CD4-positive, alpha-beta T cell treated with Interleukin-12 subunit alpha and Interleukin-12 subunit beta, for 1 hour (primary cell): ENCODE measurements at regions not wholly inside any gene's neighbourhood (a gene's known extent, or its start where the extent isn't known, plus 50 kb on each side); places are given as distances from the start of the nearest gene placed in this dataset.
"Not testable (repeated sequence)": the region's sequence is repeated elsewhere in the genome, so short reads cannot be mapped to it uniquely, and the experiment has no call there.

ENCODE experiments used
- DNase-seq: peaks from one replicate; pipeline ENCODE4 v3.0.0-alpha.2; 2020

DNA sequence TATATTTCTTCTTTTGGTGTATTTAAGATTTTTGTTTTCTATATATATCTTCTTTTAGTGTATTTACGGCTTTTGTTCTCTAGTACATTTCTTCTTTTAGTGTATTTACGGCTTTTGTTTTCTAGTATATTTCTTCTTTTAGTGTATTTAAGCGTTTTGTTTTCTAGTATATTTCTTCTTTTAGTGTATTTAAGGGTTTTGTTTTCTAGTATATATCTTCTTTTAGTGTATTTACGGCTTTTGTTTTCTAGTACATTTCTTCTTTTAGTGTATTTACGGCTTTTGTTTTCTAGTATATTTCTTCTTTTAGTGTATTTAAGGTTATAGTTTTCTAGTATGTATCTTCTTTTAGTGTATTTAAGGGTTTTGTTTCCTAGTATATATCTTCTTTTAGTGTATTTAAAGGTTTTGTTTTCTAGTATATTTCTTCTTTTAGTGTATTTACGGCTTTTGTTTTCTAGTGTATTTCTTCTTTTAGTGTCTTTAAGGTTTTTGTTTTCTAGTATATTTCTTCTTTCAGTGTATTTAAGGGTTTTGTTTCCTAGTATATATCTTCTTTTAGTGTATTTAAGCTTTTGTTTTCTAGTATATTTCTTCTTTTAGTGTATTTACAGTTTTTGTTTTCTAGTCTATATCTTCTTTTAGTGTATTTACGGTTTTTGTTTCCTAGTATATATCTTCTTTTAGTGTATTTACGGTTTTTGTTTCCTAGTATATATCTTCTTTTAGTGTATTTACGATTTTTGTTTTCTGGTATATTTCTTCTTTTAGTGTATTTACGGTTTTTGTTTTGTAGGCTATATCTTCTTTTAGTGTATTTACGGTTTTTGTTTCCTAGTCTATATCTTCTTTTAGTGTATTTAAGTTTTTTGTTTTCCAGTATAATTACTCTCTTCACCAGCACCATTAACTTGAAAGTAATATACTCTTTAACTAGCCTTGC, 249.4 kb downstream of the SHOX start:
- DNase-seq = not testable (repeated sequence)

DNA sequence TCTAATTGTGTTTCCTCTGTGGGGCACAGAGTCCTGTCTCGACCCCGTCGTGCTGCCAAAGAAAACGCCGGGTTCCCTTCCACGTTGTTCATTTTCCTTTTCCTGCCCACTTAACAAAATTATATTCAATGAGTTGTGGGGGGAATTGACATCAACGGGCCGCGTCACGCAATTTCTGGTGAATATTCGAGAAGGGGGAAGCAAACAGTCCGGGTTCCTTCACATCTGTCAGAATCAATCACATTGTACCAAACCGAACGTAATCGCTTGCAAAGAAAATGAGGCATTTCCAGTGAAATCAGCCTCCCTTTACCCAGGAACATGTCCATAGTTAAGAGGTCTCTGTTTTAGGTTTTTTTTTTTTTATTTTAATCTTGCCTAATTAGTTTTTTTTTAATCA, 243.5 kb downstream of the SHOX start:
- DNase-seq = no peak

DNA sequence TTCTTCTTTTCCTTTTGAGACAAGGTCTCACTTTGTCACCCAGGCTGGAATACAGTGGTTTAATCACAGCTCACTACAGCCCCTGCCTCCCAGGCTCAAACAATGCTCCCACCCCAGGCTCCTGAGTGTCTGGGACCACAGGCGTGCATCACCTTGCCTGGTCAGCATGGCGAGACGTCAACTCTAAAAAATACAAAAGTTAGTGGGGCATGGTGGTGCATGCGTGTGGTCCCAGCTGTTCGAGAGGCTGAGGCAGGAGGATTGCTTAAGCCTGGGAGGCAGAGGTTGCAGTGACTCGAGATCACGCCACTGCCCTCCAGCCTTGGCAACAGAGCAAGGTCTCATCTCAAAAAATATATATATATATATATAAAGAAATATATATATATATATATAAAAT, 242.4 kb downstream of the SHOX start:
- no peak for DNase-seq

DNA sequence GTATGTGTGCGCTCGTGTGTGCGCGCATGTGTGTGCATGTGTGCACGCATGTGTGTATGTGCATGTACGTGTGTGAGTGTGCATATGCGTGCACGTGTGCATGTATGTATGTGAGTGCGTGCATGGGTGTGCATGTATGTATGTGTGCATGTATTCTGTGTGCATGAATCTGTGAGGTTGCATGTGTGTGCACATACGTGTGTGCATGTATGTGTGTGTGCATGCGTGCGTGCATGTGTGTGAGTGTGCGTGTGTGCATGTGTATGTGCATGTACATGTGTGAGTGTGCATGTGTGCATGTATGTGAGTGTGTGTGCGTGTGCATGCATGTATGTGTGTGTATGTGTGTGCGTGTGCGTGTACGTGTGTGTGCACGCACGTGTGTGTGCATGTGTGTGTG, 241.5 kb downstream of the SHOX start:
- DNase-seq = no peak

DNA sequence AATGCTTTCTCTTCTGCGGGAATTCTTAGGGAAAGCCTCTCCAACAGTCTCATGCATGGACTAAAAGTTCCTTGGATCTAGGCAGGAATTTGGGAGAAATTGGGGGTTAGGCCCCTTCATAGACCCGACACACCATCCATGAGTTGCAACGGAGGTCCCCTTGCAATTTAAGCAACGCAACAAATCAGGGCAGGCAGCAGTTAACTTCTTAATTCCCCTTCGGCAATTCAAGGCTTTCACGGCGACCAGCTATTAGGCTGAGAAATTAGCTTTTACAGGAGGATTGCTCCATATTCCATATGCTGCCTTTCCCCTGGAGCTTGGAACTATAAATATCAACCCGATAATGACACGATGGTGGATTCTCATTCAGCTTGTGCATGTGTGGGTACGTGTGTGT, 241.0 kb downstream of the SHOX start:
- no peak for DNase-seq

DNA sequence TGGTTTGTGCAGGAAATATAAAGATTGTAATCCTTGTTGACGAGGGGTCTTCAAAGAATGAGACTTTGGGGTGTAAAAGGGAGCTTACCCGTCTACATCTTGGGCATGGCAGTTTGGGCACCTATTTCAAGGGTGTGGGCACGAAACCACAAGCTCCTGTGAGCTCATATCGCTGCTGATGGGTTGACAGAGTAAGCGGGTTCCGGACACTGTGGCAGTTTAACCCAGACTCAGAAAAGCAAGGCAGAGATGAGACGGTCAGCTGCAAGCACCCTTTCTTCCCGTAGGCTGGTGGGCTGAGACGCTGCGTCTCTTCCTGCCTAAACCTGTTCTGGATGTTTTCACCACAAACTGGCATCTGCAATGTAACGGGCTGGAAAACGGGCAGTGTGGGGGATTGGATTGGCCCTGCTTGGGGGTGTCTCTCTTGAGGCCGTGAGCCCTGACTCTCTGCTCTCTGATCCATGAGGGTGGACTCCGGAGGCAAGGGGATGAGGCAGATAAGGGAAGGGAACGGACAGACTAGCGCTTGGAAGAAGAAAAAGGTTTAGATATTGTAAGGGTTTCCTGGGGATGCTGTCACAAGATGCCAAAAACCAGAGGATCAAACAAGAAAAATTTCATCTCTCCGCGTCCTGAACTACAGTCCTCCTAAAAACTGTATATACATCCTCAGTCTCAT, 237.5 kb downstream of the SHOX start:
- no peak for DNase-seq

DNA sequence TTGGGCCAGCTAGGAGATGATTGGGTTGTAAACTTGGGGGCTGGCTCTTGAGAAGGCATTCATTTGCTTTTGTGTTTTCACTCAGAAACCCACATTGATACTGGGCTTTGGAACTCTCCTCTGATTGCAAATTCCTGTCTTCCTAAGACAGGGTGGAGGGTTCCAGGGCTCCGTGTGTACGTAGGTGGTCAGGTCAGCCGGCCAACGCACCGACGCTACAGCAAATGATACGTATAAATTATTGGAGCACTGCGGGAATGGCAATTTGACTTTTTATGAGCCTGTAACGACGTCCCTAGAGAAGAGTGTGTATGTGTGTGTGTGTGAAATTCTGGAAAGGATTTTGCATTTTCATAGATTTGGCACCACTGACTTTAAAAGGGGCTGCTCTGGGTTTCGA, 236.9 kb downstream of the SHOX start:
- no peak for DNase-seq

DNA sequence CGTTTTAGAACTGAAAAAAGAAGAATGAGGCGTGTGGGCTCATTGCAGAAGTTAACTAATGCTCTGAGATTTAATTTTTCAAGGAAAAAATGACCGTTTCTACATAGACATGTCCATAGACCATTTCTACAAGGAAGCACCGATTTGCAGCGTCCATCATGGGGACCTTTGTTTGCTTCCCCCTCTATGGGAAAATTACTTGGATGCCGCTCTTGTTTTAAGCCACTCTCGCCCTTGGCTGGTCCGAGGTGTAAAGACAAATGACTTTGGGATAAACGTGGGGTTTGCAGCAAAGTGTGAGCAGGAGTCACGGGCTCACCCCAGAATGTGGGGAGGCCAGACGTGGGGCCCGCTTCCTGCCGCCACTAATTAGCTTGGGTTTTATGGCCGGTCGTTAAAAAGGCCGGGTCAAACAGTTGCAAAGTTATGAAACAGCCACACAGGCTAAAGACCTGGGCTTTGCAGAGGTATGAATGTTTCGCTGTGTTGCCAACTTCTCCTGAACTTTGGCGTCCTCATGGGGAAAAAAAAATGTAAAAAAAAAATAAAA, 235.9 kb downstream of the SHOX start:
- DNase-seq = no peak

DNA sequence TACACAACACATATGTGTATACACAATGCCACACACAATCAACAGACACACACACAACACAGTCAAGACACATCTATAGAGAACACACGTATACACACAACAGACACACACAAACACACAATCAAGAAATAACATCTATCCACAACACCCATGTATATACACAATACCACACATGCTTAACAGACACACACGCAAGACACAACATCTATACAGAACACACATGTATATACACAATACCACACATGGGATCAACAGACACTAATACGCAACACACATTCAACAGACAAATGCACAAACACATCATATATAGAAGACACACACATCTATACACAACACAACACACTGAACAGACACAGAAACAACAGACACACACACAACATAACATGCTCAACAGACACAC, 234.8 kb downstream of the SHOX start:
- no peak for DNase-seq

DNA sequence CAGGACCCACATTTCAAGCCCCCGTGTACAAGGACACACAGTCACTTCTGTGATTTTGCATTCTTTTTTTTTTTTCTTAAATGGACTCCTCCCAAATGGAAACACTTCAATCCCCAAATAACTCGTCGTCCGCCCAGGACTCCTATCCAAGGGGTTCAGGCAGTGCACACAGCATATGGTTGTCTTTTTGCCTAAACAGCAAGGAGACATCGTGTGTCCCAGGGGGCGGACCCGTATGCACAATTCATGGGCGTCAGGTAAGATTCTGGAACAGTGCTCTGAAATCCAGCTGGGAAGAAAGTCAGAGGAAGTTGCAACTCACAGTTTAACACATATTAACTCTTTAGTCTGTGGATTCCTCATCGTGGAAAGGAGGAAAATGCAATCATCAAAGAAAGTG, 231.3 kb downstream of the SHOX start:
- no peak for DNase-seq

DNA sequence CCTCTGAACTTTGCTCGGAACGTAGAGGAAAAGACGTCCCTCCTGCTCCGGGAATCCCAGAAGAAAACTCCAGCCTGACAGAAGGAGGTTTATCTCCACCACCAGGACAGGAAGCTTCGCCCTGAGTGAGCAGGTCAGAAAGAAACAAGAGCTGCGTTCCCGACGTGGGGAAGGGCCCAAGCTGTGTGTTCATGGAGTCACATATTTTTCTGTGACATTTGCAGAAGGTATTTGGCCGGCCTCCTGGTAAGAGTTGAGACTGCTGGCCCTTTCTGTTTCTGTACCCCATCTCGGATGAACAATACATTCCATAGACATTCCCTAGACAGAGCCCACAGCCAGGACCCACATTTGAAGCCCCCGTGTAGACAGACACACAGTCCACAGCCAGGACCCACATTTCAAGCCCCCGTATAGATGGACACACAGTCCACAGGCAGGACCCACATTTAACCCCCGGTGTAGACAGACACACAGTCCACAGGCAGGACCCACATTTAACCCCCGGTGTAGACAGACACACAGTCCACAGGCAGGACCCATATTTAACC, 230.8 kb downstream of the SHOX start:
- DNase-seq = no peak

DNA sequence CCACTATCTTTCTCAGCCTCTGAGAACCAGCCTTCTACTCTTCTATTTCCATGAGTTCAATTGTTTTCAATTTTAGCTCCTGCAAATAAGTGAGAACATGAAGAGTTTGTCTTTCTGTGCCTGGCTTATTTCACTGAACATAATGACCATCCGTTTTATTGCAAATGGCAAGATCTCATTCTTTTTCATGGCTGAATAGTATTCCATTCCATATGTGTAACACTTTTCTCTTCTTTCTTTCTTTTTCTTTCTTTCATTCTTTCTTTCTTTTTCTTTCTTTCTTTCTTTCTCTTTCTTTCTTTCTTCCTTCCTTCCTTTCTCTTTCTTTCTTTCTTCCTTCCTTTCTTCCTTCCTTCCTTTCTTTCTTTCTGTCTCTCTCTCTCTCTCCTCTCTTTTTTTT, 228.7 kb downstream of the SHOX start:
- DNase-seq = no peak

DNA sequence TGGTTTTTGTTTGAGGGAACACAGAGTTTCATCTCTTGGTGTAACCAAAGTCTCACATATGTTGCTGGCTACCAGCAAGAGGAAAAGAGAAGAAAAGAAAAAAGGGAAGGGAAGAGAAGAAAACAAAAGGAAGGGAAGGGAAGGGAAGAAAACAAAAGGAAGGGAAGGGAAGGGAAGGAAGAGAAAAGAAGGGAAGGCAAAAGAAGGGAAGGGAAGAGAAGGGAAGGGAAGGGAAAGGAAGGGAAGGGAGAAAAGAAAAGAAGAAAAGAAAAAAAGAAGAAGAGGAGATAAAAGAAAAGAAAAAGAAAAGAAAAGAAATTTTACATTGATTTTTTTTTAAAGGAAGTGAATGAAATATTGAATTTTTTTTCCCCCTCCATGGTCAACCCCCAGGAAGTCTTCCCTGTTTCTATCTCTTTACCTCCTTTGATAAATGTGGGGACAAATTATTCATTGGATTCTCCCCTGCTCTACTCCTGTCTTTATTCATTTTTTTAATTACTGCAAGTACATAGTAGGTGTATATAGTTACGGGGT, 228.0 kb downstream of the SHOX start:
- DNase-seq = no peak

DNA sequence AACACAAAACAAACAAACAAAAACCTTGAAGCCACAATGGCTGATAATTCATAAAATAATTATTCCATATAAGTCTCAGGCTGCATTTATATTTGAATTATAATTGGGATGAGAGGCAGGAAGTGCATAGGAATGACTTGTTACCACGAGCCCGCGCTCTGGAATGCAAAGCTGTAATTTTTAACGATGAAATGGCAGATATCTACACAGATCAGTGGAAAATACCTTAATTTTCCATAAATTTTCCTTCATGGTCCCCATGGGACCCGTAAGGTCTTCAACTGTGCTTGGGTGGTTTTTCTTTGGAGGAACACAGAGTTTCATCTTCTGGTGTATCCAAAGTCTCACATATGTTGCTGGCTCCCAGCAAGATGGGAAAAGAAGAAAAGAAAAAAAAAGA, 226.8 kb downstream of the SHOX start:
- no peak for DNase-seq

DNA sequence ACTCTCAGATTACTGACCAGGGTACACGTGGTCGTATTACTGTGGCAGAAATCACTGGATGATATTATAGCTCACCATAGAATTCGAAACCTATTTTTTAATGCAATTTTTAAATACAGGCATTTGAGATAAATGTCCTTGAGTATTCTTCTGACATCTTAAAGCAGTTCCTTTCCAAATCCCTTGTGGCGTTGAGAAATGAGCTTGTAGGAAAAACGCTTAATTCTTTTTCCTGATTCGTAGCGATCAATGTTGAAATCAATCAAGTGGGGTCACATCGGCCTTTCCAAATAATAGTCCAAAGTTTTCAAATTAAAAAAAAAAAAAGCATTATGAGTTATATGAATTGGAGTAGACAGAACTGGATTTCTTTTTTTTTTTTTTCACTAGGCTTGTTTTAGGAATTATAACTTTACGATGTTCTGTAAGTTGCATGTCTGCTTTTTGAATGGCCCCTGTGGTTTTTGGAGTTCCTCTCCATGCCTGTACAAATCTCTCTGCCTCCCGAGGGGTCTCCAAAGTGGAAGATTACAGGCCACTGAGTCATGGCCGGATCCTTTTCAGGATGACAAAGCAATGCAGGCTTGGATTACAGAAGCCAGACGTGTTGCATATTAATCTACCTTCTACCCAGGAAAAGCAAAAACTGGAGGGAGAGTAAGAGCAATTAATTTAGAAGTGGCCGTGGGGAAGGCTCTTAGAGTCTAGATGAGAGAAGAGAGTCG, 226.1 kb downstream of the SHOX start:
- DNase-seq = no peak

DNA sequence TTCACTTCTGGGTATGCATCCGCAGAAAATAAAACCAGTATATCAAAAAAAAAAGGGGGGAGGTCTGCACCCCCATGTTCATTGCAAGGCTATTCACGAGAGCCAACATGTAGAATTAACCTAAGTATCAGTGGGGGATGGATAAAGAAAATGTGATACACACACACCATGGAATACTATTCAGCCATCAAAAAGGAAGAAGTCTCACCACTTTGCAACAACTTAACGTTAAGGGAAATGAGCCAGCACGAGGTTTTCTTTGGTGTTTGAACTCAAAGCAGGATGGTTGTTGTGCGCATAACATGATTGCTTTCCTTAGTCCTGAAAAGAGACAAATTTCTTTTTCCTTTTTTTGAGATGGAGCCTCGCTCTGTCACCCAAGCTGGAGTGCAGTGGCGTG, 222.7 kb downstream of the SHOX start:
- DNase-seq = no peak

DNA sequence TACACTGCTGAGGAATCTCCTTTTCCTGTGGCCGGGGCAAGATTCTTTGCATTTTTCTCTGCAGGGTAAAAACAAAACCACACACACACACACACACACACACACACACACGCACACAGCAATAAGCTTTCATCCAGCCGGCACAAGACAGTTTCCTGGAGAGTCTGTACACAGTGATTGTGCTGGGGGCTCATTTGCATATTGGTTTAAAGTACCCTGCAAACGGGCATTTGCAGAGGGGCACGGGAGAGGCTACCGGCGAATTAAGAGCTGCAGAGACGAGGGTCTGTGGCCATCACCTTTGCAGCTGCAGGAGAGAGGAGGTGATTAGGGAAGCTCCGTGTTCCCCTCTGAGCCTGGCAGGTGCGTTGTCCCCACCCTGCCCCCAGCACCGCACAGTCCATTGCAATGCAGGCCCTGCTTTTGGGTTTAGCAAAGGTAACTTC, 219.9 kb downstream of the SHOX start:
- no peak for DNase-seq

DNA sequence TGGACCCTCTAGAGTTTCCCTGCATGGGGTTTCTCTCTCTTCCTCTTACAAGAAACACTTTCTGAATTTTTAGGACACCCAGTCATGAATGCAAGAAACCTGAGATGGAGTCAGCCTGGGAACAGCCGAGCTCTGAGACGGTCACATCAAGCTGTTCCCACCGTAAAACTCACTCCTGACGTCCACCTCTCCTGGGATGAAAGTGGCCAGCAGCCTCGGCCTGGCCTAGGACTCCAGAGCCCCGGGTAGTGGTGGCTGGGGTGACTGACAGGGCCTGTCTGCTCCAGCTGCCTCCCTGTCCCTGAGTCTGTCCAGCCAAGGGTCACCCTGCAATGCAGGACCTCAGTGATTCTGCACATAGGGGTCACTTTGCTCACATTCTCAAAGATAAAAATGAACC, 217.8 kb downstream of the SHOX start:
- DNase-seq = no peak

DNA sequence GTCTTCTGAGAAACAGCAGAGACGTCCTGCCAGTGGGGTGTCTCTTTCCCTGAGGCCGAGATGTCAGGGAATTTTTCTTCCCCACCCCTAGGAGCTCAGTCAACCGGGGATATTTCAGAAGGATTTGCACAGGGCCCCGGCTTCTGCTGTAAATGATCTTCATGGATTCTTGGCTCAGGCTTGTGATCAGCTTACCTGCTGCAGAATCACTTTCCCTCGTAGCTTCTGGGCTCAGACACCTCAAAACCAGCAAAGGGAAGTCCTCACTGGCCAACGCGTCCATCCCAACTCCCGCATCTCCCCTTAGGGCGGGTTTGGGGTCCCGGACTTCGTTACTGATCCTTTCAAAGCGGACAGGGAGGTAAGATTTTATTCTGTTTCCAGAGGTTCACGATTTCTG, 212.7 kb downstream of the SHOX start:
- DNase-seq = no peak

DNA sequence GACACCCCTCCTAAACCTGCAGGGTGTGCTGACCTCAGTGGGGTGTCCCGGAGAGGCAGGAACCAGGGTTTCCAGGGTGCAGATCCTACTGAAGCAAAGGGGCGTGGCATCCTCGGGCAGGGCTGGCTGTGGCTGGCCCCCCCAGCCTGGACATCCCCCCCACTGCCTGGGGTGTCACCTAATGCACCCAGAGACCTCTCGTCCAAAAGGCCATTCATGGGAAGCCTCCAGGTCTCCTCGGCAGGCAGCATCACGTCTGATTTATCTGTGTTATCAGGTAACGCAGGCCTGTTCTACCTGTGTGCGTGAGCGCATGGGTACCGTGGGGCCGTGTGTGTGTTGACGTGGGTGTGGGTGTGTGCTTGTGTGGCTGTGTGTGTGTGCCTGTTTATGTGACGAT, 210.0 kb downstream of the SHOX start:
- no peak for DNase-seq

DNA sequence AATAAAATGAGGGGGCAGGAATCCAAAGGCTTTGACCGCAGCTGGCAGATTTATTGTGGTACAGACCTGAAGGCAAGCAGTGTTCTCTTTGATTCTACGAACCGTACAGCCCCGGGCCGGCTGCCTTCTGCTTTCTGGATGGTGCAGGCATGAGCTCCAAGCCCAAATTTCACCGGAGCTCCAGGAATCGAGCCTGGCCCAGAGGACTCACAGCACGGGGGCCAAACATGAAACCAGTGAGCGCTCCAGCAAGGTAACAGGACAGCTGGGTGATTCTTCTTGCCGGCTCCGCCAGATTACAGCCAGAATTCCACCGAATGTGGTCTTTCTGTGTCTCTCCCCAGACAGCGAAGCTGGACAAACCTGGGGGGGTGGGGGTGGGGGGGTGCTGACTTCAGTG, 208.1 kb downstream of the SHOX start:
- DNase-seq = not testable (repeated sequence)

DNA sequence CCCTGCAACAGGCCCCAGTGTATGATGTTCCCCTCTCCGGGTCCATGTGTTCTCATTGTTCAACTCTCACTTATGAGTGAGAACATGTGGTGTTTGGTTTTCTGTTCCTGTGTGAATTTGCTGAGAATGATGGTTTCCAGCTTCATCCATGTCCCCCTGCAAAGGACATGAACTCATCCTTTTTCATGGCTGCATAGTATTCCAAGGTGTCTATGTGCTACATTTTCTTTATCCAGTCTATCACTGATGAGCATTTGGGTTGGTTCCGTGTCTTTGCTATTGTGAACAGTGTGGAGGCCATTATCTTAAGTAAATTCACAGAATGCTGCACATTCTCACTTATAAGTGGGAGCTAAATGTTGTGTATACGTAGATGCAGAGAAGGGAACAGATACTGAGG, 205.3 kb downstream of the SHOX start:
- DNase-seq = not testable (repeated sequence)

DNA sequence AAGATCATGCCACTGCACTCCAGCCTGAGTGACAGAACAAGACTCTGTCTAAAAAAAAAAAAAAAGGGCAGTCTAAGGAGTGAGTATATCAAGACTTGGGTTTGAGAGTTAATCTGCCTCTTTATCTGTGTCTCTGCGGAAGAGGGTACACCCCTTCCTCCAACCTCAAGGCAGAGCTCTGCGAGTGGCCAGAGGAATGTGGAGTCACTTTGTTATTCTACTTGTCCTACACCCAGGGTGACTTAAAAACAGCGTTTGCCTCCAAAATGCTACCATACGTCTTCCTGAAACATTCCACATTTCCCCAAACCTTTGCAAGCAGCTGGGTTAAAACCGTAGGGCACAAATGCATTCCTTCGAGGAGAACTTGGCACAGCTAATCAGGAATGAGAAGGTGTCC, 199.9 kb downstream of the SHOX start:
- DNase-seq = no peak
